ENCODE measurements at regions not wholly inside any gene's neighbourhood (a gene's known extent, or its start where the extent isn't known, plus 50 kb on each side); places are given as distances from the start of the nearest gene placed in this dataset.
A peak's percentile ranks its signal among the peaks of the same experiment; 100 is the strongest.

GRCh38 chr13:80881942-80882445 lies 541.1 kb upstream of the SPRY2 start:
- H3K27ac ChIP-seq (ENCODE audit: poor library complexity, severe bottlenecking): no peak overlapping the region
- TF ChIP-seq CTCF (IDR thresholded peaks at IDR 0.05; ENCODE audit: poor library complexity, severe bottlenecking): no peak
- no peaks in the 10 kb centered on the region for H3K9me3 ChIP-seq (ENCODE audit: severe bottlenecking)
- no peak for DNase-seq (ENCODE audit: low spot score)
- H3K4me1 ChIP-seq (ENCODE audit: insufficient read depth, poor library complexity, severe bottlenecking): peaks cover 12% of the 10 kb centered on the region
- peak; percentile 83 for ATAC-seq (ENCODE audit: low read depth)
- no peaks in the 10 kb centered on the region for H3K27me3 ChIP-seq (ENCODE audit: insufficient read depth, poor library complexity, severe bottlenecking)
- no peak overlapping the region for H3K4me3 ChIP-seq (ENCODE audit: severe bottlenecking)
- H3K36me3 ChIP-seq (ENCODE audit: low read depth): no peaks in the 10 kb centered on the region

DNA sequence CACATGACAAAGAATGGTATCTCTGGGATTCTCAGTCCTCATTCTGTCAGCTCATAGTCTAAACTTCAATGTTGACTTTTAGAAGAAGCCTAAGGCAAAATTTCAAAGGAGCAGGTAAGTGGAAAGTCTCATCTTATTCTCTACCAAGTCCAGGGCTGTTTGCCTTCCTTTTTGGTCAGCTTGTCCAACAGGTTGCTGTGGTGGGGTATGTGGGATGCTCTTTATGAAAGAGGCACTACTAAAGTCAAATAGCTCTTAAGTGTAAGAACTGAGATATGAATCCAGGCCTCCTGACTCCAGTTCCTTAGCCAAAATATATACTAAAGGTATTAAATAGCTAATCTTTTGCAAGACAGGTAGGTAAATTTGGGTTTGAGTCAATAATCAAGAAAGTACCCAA lies 540.6 kb upstream of the SPRY2 start:
- Histone ChIP-seq H3K9me3 (ENCODE audit: severe bottlenecking) (no peaks in the 10 kb centered on the region), H3K27me3 (ENCODE audit: insufficient read depth, poor library complexity, severe bottlenecking) (no peaks in the 10 kb centered on the region), H3K4me3 (ENCODE audit: severe bottlenecking) (no peak overlapping the region), H3K36me3 (ENCODE audit: low read depth) (no peaks in the 10 kb centered on the region), H3K27ac (ENCODE audit: poor library complexity, severe bottlenecking) (no peak overlapping the region), H3K4me1 (ENCODE audit: insufficient read depth, poor library complexity, severe bottlenecking) (peaks cover 12% of the 10 kb centered on the region)
- DNase-seq (ENCODE audit: low spot score) (no peak), ATAC-seq (ENCODE audit: low read depth) (no peak)
- TF ChIP-seq CTCF (IDR thresholded peaks at IDR 0.05; ENCODE audit: poor library complexity, severe bottlenecking): no peak

DNA sequence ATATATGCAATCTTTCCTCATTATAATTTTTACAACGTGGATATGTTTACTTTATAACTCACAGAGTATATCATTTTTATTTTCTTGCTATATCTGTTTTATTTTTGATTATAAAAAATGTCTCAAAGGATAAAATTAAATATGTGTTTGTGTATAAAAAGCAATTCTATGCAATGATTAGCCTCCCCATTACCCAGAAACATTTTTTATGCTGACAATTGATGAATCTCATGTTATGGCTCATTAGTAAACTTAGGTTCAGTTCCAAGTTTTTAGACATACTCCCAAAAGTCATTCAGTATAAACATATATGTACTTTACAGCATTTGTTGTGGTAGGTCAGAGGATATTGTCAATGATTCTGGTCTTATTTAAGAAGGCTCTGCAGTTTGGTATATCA lies 540.1 kb upstream of the SPRY2 start:
- H3K27ac ChIP-seq (ENCODE audit: poor library complexity, severe bottlenecking): no peak overlapping the region
- H3K27me3 ChIP-seq (ENCODE audit: insufficient read depth, poor library complexity, severe bottlenecking): no peaks in the 10 kb centered on the region
- DNase-seq (ENCODE audit: low spot score) (no peak), ATAC-seq (ENCODE audit: low read depth) (no peak)
- no peak for TF ChIP-seq CTCF (IDR thresholded peaks at IDR 0.05; ENCODE audit: poor library complexity, severe bottlenecking)
- no peaks in the 10 kb centered on the region for H3K36me3 ChIP-seq (ENCODE audit: low read depth)
- peaks cover 12% of the 10 kb centered on the region for H3K4me1 ChIP-seq (ENCODE audit: insufficient read depth, poor library complexity, severe bottlenecking)
- no peaks in the 10 kb centered on the region for H3K9me3 ChIP-seq (ENCODE audit: severe bottlenecking)
- no peak overlapping the region for H3K4me3 ChIP-seq (ENCODE audit: severe bottlenecking)

- H3K27ac ChIP-seq (ENCODE audit: poor library complexity, severe bottlenecking): no peak overlapping the region
- no peak for TF ChIP-seq CTCF (IDR thresholded peaks at IDR 0.05; ENCODE audit: poor library complexity, severe bottlenecking)
- no peaks in the 10 kb centered on the region for H3K36me3 ChIP-seq (ENCODE audit: low read depth)
- DNase-seq (ENCODE audit: low spot score) (no peak), ATAC-seq (ENCODE audit: low read depth) (no peak)
- no peaks in the 10 kb centered on the region for H3K27me3 ChIP-seq (ENCODE audit: insufficient read depth, poor library complexity, severe bottlenecking)
- peaks cover 12% of the 10 kb centered on the region for H3K4me1 ChIP-seq (ENCODE audit: insufficient read depth, poor library complexity, severe bottlenecking)
- no peaks in the 10 kb centered on the region for H3K9me3 ChIP-seq (ENCODE audit: severe bottlenecking)
- H3K4me3 ChIP-seq (ENCODE audit: severe bottlenecking): no peak overlapping the region
Measured at GRCh38 chr13:80877944-80878241, 537.0 kb upstream of the SPRY2 start.

DNA sequence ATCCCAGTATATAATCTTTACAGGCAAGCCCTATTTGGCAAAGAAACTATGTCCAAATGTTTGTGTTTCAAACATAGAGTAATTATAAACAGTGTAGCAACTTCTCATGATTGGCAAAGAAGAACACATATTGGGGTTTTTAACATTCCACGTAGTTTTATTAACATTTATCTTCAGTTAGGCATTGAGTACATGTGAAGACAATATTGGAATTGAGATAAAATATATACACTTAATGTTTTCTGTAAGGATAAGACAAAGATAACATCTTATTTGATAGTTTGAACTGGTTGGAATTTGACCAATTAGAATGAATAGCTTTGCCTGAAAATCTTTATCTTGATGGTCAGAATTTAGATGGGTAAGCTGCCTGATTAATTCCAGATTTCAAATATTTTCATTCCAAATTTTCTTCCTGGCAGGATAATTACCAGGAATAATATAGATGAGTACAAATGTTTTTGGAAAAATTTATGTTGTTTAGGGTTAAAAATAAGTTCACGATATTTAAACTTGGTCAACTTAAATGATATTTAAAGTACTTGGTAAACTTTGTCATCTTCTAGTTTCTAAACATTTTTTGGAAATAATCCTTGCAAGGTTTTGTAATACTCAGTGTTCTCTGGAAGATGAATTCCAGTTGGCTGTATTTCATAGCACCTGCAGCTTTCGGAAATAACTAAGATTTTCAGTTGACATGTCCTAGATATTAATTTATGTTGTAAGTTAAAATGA lies 536.5 kb upstream of the SPRY2 start:
- Histone ChIP-seq H3K36me3 (ENCODE audit: low read depth) (no peaks in the 10 kb centered on the region), H3K4me1 (ENCODE audit: insufficient read depth, poor library complexity, severe bottlenecking) (peaks cover 9% of the 10 kb centered on the region), H3K27me3 (ENCODE audit: insufficient read depth, poor library complexity, severe bottlenecking) (no peaks in the 10 kb centered on the region), H3K27ac (ENCODE audit: poor library complexity, severe bottlenecking) (no peak overlapping the region), H3K4me3 (ENCODE audit: severe bottlenecking) (no peak overlapping the region), H3K9me3 (ENCODE audit: severe bottlenecking) (no peaks in the 10 kb centered on the region)
- ATAC-seq (ENCODE audit: low read depth) (no peak), DNase-seq (ENCODE audit: low spot score) (no peak)
- TF ChIP-seq CTCF (IDR thresholded peaks at IDR 0.05; ENCODE audit: poor library complexity, severe bottlenecking): no peak
